ENCODE measurements at regions not wholly inside any gene's neighbourhood (a gene's known extent, or its start where the extent isn't known, plus 50 kb on each side); places are given as distances from the start of the nearest gene placed in this dataset.
"Not testable (repeated sequence)": the region's sequence is repeated elsewhere in the genome, so short reads cannot be mapped to it uniquely, and the experiment has no call there.

DNA sequence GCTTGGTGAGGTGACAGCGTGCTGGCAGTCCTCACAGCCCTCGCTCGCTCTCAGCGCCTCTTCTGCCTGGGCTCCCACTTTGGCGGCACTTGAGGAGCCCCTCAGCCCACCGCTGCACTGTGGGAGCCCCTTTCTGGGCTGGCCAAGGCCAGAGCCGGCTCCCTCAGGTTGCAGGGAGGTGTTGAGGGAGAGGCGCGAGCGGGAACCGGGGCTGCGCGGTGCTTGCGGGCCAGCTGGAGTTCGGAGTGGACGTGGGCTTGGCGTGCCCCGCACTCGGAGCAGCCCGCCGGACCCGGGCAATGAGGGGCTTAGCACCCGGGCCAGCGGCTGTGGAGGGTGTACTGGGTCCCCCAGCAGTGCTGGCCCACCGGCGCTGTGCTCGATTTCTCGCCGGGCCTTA, 134.2 kb upstream of the BASP1 start:
- TF ChIP-seq ZNF70 (CRISPR knock-in tag; IDR thresholded peaks at IDR 0.05); BACH2 (CRISPR knock-in tag; IDR thresholded peaks at IDR 0.05; ENCODE audit: borderline replicate concordance); ZFP3 (CRISPR knock-in tag; IDR thresholded peaks at IDR 0.05); ZFP30 (CRISPR knock-in tag; IDR thresholded peaks at IDR 0.05); ISL1 (CRISPR knock-in tag; IDR thresholded peaks at IDR 0.05); ZNF8 (CRISPR knock-in tag; IDR thresholded peaks at IDR 0.05); SNAI2 (CRISPR knock-in tag; IDR thresholded peaks at IDR 0.05); ZC3H10 (CRISPR knock-in tag; IDR thresholded peaks at IDR 0.05); PATZ1 (CRISPR knock-in tag; IDR thresholded peaks at IDR 0.05; ENCODE audit: borderline replicate concordance); CSDC2 (CRISPR knock-in tag; IDR thresholded peaks at IDR 0.05); ZNF565 (CRISPR knock-in tag; conservative IDR thresholded peaks at IDR 0.05; ENCODE audit: low read depth); RARB (CRISPR knock-in tag; IDR thresholded peaks at IDR 0.05): not testable (repeated sequence)
